SK-N-SH (cell line): ENCODE measurements at regions not wholly inside any gene's neighbourhood (a gene's known extent, or its start where the extent isn't known, plus 50 kb on each side); places are given as distances from the start of the nearest gene placed in this dataset.

ENCODE experiments used
- CTCF ChIA-PET: fragments of 300-600, 350-600 bp; formaldehyde crosslinking; extraction: SDS; loops from one replicate; lab custom pipeline; 2021; lab: Yijun Ruan, JAX
- POLR2A ChIA-PET: fragments of 350-600 bp; sonication (Branson Sonifier 250); formaldehyde crosslinking; extraction: SDS; loops from one replicate; lab custom pipeline; 2020; ENCODE audit warnings: antibody characterized with exemption, inconsistent platforms; lab: Yijun Ruan, JAX
- DNase-seq: peaks from one replicate; pipeline ENCODE4 v3.0.0; 2012
- H2AFZ ChIP-seq: fragments of 200-600 bp; sonication (generic); 2 replicates; pipeline ENCODE4 v1.8.1; 2016; ENCODE audit warnings: antibody characterized with exemption, mild to moderate bottlenecking, low read depth
- H3F3A ChIP-seq: fragments of 200-600 bp; sonication (generic); replicated peaks from 2 replicates; pipeline ENCODE3; 2016; ENCODE audit warnings: antibody characterized with exemption, mild to moderate bottlenecking; ENCODE audit not compliant: insufficient read depth
- H3K27ac ChIP-seq, 2 experiments: fragments of 200-500 bp in 1 of 2; fragments of 200-600 bp in 1 of 2; sonication (Bioruptor generic) in 1 of 2; sonication (generic), shearing (Covaris generic) in 1 of 2; 2 replicates each; pipeline versions ENCODE4 v1.5.1 to v1.6.1; 2014 to 2016; ENCODE audit warnings: low read depth in 2 of 2, inconsistent platforms in 1 of 2, low read length in 1 of 2, mild to moderate bottlenecking in 1 of 2, mixed read lengths in 1 of 2
- H3K27me3 ChIP-seq: fragments of 200-600 bp; sonication (generic), shearing (Covaris generic); 2 replicates; pipeline ENCODE4 v1.6.1; 2016; ENCODE audit warnings: mixed run types; ENCODE audit not compliant: insufficient read depth
- H3K36me3 ChIP-seq, 2 experiments: fragments of 200-500 bp in 1 of 2; fragments of 200-600 bp in 1 of 2; sonication (Bioruptor generic) in 1 of 2; sonication (generic) in 1 of 2; replicated peaks in 1 of 2; 2 replicates each; pipeline versions ENCODE3 to v1.5.1; 2014 to 2016; ENCODE audit warnings: low read length in 1 of 2, mild to moderate bottlenecking in 1 of 2; ENCODE audit not compliant: insufficient read depth in 2 of 2, control insufficient read depth in 1 of 2
- H3K4me1 ChIP-seq, 2 experiments: fragments of 200-500 bp in 1 of 2; fragments of 200-600 bp in 1 of 2; sonication (Bioruptor generic) in 1 of 2; sonication (generic), shearing (Covaris generic) in 1 of 2; 2 replicates each; pipeline versions ENCODE4 v1.5.1 to v1.6.1; 2014 to 2016; ENCODE audit warnings: low read depth in 1 of 2, low read length in 1 of 2, mixed run types in 1 of 2; ENCODE audit not compliant: insufficient read depth in 2 of 2, control insufficient read depth in 1 of 2
- H3K4me2 ChIP-seq: fragments of 200-600 bp; sonication (generic), shearing (Covaris generic); 2 replicates; pipeline ENCODE4 v1.6.1; 2017; ENCODE audit warnings: mixed run types
- H3K4me3 ChIP-seq, 2 experiments: fragments of 200-500 bp in 1 of 2; fragments of 200-600 bp in 1 of 2; sonication (Bioruptor generic) in 1 of 2; sonication (generic), shearing (Covaris generic) in 1 of 2; 2 replicates each; pipeline versions ENCODE4 v1.5.1 to v1.8.1; 2014 to 2016; ENCODE audit warnings: low read depth in 2 of 2, inconsistent platforms in 1 of 2, low read length in 1 of 2, mild to moderate bottlenecking in 1 of 2, mixed read lengths in 1 of 2, moderate library complexity in 1 of 2
- H3K79me2 ChIP-seq: fragments of 200-600 bp; sonication (generic); 2 replicates; pipeline ENCODE4 v1.8.1; 2017; ENCODE audit warnings: mild to moderate bottlenecking; ENCODE audit not compliant: insufficient read depth
- H3K9ac ChIP-seq: fragments of 200-600 bp; sonication (generic); 2 replicates; pipeline ENCODE4 v1.6.1; 2017; ENCODE audit warnings: mixed run types
- H3K9me2 ChIP-seq: fragments of 200-600 bp; sonication (generic); 2 replicates; pipeline ENCODE4 v1.6.1; 2017; ENCODE audit warnings: mixed run types
- H3K9me3 ChIP-seq: fragments of 200-600 bp; sonication (generic); 2 replicates; pipeline ENCODE4 v1.6.1; 2017; ENCODE audit warnings: mixed run types, mild to moderate bottlenecking, moderate library complexity
- H4K20me1 ChIP-seq: fragments of 200-600 bp; sonication (generic); 2 replicates; pipeline ENCODE4 v1.6.1; 2017; ENCODE audit warnings: mild to moderate bottlenecking, mixed run types; ENCODE audit not compliant: insufficient read depth
- CHD2 ChIP-seq: fragments of 150-350 bp; IDR thresholded peaks from 2 replicates; pipeline ENCODE4 v1.6.1; 2018; ENCODE audit warnings: low read length; ENCODE audit not compliant: partially characterized antibody
- FOXM1 ChIP-seq: IDR thresholded peaks from 2 replicates; pipeline ENCODE4 v1.4.0; 2012; ENCODE audit warnings: low read depth, mild to moderate bottlenecking
- JUND ChIP-seq: IDR thresholded peaks from 2 replicates; pipeline ENCODE4 v1.4.0; 2012
- MEF2A ChIP-seq: IDR thresholded peaks from 2 replicates; pipeline ENCODE4 v1.4.0; 2012; ENCODE audit warnings: low read depth, borderline replicate concordance
- MXI1 ChIP-seq: IDR thresholded peaks from 2 replicates; pipeline ENCODE4 v1.6.1; 2012; ENCODE audit warnings: mild to moderate bottlenecking, low read depth, low read length, improper control_type of control experiment
- NRF1 ChIP-seq: IDR thresholded peaks from 2 replicates; pipeline ENCODE4 v1.6.1; 2012; ENCODE audit warnings: low read depth, mild to moderate bottlenecking, low read length
- POLR2AphosphoS5 ChIP-seq: IDR thresholded peaks from 2 replicates; pipeline ENCODE4 v1.6.1; 2012; ENCODE audit warnings: low read depth, low read length
- RCOR1 ChIP-seq: fragments of 150-350 bp; IDR thresholded peaks from 2 replicates; pipeline ENCODE4 v1.6.1; 2017; ENCODE audit warnings: antibody characterized with exemption, low read length
- SMC3 ChIP-seq: IDR thresholded peaks from 2 replicates; pipeline ENCODE4 v1.6.1; 2012; ENCODE audit warnings: low read depth, low read length, improper control_type of control experiment
- TCF12 ChIP-seq: IDR thresholded peaks from 2 replicates; pipeline ENCODE4 v1.4.0; 2012
- WGBS: methylation state at CpG from one replicate; pipeline ENCODE4 v1.1.6; 2017; ENCODE audit warnings: low lambda C conversion rate; 5-methylcytosine and 5-hydroxymethylcytosine counted together
- TF ChIP-seq, protein P1 (sequence below): IDR thresholded peaks from 2 replicates; pipeline ENCODE4 v1.4.0; 2012; ENCODE audit warnings: low read depth, borderline replicate concordance
- TF ChIP-seq, protein P2 (sequence below): IDR thresholded peaks from 2 replicates; pipeline ENCODE4 v1.4.0; 2012; ENCODE audit warnings: low read depth
- TF ChIP-seq, protein P3 (sequence below): IDR thresholded peaks from 2 replicates; pipeline ENCODE4 v1.4.0; 2012; ENCODE audit warnings: low read depth, borderline replicate concordance
- TF ChIP-seq, protein P4 (sequence below): fragments of 150-350 bp; IDR thresholded peaks from 2 replicates; pipeline ENCODE4 v1.6.1; 2017; ENCODE audit warnings: antibody characterized with exemption, low read length, low read depth, borderline replicate concordance
- TF ChIP-seq, protein P5 (sequence below): IDR thresholded peaks from 2 replicates; pipeline ENCODE4; 2012
- TF ChIP-seq, protein P6 (sequence below): fragments of 200-600 bp; sonication (generic); IDR thresholded peaks from 2 replicates; pipeline ENCODE4 v1.6.1; 2017; ENCODE audit warnings: antibody characterized with exemption, mild to moderate bottlenecking, moderate library complexity
- TF ChIP-seq, protein P7 (sequence below): IDR thresholded peaks from 2 replicates; pipeline ENCODE4 v1.6.1; 2012; ENCODE audit warnings: mild to moderate bottlenecking, low read depth, low read length, moderate library complexity

DNA sequence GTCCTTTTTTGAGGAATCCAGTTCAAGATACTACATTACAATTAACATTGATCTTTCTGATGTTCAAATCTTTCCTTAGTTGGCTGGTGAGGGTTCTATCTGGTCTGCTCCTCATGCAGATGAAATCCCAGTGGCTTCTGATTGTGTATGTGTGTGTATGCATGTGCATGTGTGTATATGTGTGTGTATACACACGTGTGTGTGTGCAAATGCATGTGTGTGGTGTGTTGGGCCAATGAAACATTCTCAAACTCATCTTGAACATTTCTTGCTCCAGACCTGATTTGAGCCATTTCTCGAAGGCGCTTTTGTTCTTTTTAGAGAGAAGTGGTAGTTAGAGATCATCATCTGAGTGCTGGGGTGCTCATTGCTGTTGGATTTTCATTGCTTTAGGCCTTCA lies 113.9 kb downstream of the GLRX3 start:
- no peak for TF ChIP-seq JUND
- no peak for TF ChIP-seq FOXM1
- TF ChIP-seq, protein P1, sequence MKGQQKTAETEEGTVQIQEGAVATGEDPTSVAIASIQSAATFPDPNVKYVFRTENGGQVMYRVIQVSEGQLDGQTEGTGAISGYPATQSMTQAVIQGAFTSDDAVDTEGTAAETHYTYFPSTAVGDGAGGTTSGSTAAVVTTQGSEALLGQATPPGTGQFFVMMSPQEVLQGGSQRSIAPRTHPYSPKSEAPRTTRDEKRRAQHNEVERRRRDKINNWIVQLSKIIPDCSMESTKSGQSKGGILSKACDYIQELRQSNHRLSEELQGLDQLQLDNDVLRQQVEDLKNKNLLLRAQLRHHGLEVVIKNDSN, result no peak
- TF ChIP-seq TCF12, result no peak
- TF ChIP-seq NRF1, result no peak
- TF ChIP-seq, protein P2, sequence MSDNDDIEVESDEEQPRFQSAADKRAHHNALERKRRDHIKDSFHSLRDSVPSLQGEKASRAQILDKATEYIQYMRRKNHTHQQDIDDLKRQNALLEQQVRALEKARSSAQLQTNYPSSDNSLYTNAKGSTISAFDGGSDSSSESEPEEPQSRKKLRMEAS, result no peak
- no peak for TF ChIP-seq MXI1
- TF ChIP-seq, protein P3, sequence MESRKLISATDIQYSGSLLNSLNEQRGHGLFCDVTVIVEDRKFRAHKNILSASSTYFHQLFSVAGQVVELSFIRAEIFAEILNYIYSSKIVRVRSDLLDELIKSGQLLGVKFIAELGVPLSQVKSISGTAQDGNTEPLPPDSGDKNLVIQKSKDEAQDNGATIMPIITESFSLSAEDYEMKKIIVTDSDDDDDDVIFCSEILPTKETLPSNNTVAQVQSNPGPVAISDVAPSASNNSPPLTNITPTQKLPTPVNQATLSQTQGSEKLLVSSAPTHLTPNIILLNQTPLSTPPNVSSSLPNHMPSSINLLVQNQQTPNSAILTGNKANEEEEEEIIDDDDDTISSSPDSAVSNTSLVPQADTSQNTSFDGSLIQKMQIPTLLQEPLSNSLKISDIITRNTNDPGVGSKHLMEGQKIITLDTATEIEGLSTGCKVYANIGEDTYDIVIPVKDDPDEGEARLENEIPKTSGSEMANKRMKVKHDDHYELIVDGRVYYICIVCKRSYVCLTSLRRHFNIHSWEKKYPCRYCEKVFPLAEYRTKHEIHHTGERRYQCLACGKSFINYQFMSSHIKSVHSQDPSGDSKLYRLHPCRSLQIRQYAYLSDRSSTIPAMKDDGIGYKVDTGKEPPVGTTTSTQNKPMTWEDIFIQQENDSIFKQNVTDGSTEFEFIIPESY, result no peak
- TF ChIP-seq, protein P4, sequence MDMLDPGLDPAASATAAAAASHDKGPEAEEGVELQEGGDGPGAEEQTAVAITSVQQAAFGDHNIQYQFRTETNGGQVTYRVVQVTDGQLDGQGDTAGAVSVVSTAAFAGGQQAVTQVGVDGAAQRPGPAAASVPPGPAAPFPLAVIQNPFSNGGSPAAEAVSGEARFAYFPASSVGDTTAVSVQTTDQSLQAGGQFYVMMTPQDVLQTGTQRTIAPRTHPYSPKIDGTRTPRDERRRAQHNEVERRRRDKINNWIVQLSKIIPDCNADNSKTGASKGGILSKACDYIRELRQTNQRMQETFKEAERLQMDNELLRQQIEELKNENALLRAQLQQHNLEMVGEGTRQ, result no peak
- TF ChIP-seq, protein P5, sequence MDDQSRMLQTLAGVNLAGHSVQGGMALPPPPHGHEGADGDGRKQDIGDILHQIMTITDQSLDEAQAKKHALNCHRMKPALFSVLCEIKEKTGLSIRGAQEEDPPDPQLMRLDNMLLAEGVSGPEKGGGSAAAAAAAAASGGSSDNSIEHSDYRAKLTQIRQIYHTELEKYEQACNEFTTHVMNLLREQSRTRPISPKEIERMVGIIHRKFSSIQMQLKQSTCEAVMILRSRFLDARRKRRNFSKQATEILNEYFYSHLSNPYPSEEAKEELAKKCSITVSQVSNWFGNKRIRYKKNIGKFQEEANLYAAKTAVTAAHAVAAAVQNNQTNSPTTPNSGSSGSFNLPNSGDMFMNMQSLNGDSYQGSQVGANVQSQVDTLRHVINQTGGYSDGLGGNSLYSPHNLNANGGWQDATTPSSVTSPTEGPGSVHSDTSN, result no peak
- TF ChIP-seq SMC3, result no peak
- no peak for TF ChIP-seq RCOR1
- TF ChIP-seq CHD2, result no peak
- TF ChIP-seq, protein P6, sequence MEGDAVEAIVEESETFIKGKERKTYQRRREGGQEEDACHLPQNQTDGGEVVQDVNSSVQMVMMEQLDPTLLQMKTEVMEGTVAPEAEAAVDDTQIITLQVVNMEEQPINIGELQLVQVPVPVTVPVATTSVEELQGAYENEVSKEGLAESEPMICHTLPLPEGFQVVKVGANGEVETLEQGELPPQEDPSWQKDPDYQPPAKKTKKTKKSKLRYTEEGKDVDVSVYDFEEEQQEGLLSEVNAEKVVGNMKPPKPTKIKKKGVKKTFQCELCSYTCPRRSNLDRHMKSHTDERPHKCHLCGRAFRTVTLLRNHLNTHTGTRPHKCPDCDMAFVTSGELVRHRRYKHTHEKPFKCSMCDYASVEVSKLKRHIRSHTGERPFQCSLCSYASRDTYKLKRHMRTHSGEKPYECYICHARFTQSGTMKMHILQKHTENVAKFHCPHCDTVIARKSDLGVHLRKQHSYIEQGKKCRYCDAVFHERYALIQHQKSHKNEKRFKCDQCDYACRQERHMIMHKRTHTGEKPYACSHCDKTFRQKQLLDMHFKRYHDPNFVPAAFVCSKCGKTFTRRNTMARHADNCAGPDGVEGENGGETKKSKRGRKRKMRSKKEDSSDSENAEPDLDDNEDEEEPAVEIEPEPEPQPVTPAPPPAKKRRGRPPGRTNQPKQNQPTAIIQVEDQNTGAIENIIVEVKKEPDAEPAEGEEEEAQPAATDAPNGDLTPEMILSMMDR, result no peak
- no peak for TF ChIP-seq MEF2A
- TF ChIP-seq POLR2AphosphoS5, result no peak
- TF ChIP-seq, protein P7, sequence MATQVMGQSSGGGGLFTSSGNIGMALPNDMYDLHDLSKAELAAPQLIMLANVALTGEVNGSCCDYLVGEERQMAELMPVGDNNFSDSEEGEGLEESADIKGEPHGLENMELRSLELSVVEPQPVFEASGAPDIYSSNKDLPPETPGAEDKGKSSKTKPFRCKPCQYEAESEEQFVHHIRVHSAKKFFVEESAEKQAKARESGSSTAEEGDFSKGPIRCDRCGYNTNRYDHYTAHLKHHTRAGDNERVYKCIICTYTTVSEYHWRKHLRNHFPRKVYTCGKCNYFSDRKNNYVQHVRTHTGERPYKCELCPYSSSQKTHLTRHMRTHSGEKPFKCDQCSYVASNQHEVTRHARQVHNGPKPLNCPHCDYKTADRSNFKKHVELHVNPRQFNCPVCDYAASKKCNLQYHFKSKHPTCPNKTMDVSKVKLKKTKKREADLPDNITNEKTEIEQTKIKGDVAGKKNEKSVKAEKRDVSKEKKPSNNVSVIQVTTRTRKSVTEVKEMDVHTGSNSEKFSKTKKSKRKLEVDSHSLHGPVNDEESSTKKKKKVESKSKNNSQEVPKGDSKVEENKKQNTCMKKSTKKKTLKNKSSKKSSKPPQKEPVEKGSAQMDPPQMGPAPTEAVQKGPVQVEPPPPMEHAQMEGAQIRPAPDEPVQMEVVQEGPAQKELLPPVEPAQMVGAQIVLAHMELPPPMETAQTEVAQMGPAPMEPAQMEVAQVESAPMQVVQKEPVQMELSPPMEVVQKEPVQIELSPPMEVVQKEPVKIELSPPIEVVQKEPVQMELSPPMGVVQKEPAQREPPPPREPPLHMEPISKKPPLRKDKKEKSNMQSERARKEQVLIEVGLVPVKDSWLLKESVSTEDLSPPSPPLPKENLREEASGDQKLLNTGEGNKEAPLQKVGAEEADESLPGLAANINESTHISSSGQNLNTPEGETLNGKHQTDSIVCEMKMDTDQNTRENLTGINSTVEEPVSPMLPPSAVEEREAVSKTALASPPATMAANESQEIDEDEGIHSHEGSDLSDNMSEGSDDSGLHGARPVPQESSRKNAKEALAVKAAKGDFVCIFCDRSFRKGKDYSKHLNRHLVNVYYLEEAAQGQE, result no peak
- TF ChIP-seq, all 33 proteins: peak for 0
- CTCF ChIA-PET, result interaction anchor here (1.3 kb wide), 1 partner anchor 61 kb away, joined by 3 read pairs; no protein-coding TSS in a partner anchor
- H3K4me3 ChIP-seq, result no peak overlapping the region
- H3K9ac ChIP-seq, result no peak overlapping the region
- POLR2A ChIA-PET, result no interaction called here
- H3K9me2 ChIP-seq, result no peaks in the 10 kb centered on the region
- H3F3A ChIP-seq, result no peaks in the 10 kb centered on the region
- no peak overlapping the region for H3K27ac ChIP-seq
- no peak overlapping the region for H3K4me2 ChIP-seq
- no peaks in the 10 kb centered on the region for H3K27me3 ChIP-seq
- H2AFZ ChIP-seq, result no peak overlapping the region
- no peak for DNase-seq
- H4K20me1 ChIP-seq, result no peaks in the 10 kb centered on the region
- H3K36me3 ChIP-seq, result no peaks in the 10 kb centered on the region
- H3K9me3 ChIP-seq, result no peaks in the 10 kb centered on the region
- no peaks in the 10 kb centered on the region for H3K79me2 ChIP-seq
- 18% methylated on average over 3 of the region's 3 CpGs for WGBS
- no peaks in the 10 kb centered on the region for H3K4me1 ChIP-seq
